WERI-Rb-1 (cell line): ENCODE measurements at regions not wholly inside any gene's neighbourhood (a gene's known extent, or its start where the extent isn't known, plus 50 kb on each side); places are given as distances from the start of the nearest gene placed in this dataset.

Experiments
- DNase-seq: peaks from one replicate; pipeline ENCODE4 v3.0.0-alpha.2; 2020
- H3K27ac ChIP-seq: fragments of 250-450 bp; sonication (Bioruptor Pico); 2 replicates; pipeline ENCODE4 v1.5.1; 2020; ENCODE audit warnings: mild to moderate bottlenecking, moderate library complexity
- H3K27me3 ChIP-seq: fragments of 250-450 bp; sonication (Bioruptor Pico); 2 replicates; pipeline ENCODE4 v1.5.1; 2021; ENCODE audit warnings: mild to moderate bottlenecking, low read depth, moderate library complexity; ENCODE audit not compliant: insufficient read depth, severe bottlenecking
- H3K36me3 ChIP-seq: fragments of 250-450 bp; sonication (Bioruptor Pico); 2 replicates; pipeline ENCODE4 v1.5.1; 2020; ENCODE audit warnings: mild to moderate bottlenecking, moderate library complexity
- H3K4me3 ChIP-seq: 2 replicates; pipeline ENCODE4 v1.5.1; 2011; ENCODE audit warnings: low read depth, mild to moderate bottlenecking, control low read depth, low read length
- H3K9me3 ChIP-seq: fragments of 250-450 bp; sonication (Bioruptor Pico); 2 replicates; pipeline ENCODE4 v1.5.1; 2021; ENCODE audit warnings: mild to moderate bottlenecking, moderate library complexity; ENCODE audit not compliant: severe bottlenecking
- CTCF ChIP-seq: IDR thresholded peaks from 2 replicates; pipeline ENCODE4 v1.5.1; 2011; ENCODE audit warnings: low read depth, mild to moderate bottlenecking, control low read depth, inconsistent platforms, low read length

- TF ChIP-seq CTCF = no peak
- Histone ChIP-seq H3K36me3 (no peaks in the 10 kb centered on the region), H3K27me3 (no peaks in the 10 kb centered on the region), H3K9me3 (peaks cover 3% of the 10 kb centered on the region), H3K4me3 (no peak overlapping the region), H3K27ac (no peak overlapping the region)
- no peak for DNase-seq
These were observed 50.8 kb upstream of the ZMIZ1 start for GRCh38 chr10:79017882-79018520.

GRCh38 chr10:79018521-79019011 lies 50.2 kb upstream of the ZMIZ1 start:
- Histone ChIP-seq H3K27me3 (no peaks in the 10 kb centered on the region), H3K36me3 (no peaks in the 10 kb centered on the region), H3K27ac (no peak overlapping the region), H3K4me3 (no peak overlapping the region), H3K9me3 (peaks cover 3% of the 10 kb centered on the region)
- no peak for DNase-seq
- TF ChIP-seq CTCF = no peak
